ENCODE measurements at regions not wholly inside any gene's neighbourhood (a gene's known extent, or its start where the extent isn't known, plus 50 kb on each side); places are given as distances from the start of the nearest gene placed in this dataset.

- H3K4me3 ChIP-seq (ENCODE audit: low read depth, low read length), result no peak overlapping the region
- TF ChIP-seq CTCF (IDR thresholded peaks at IDR 0.05; ENCODE audit: low read depth, low read length), result no peak
Measured at GRCh38 chr11:92812841-92813240, 156.6 kb upstream of the MTNR1B start.

GRCh38 chr11:92819830-92820229, 149.6 kb upstream of the MTNR1B start:
- H3K4me3 ChIP-seq (ENCODE audit: low read depth, low read length), result no peak overlapping the region
- no peak for TF ChIP-seq CTCF (IDR thresholded peaks at IDR 0.05; ENCODE audit: low read depth, low read length)

GRCh38 chr11:92820860-92821259, 148.6 kb upstream of the MTNR1B start:
- no peak for TF ChIP-seq CTCF (IDR thresholded peaks at IDR 0.05; ENCODE audit: low read depth, low read length)
- no peak overlapping the region for H3K4me3 ChIP-seq (ENCODE audit: low read depth, low read length)

GRCh38 chr11:92822410-92822809, 147.0 kb upstream of the MTNR1B start:
- no peak overlapping the region for H3K4me3 ChIP-seq (ENCODE audit: low read depth, low read length)
- TF ChIP-seq CTCF (IDR thresholded peaks at IDR 0.05; ENCODE audit: low read depth, low read length), result no peak

GRCh38 chr11:92826136-92826535, 143.3 kb upstream of the MTNR1B start:
- no peak for TF ChIP-seq CTCF (IDR thresholded peaks at IDR 0.05; ENCODE audit: low read depth, low read length)
- no peak overlapping the region for H3K4me3 ChIP-seq (ENCODE audit: low read depth, low read length)

- no peak overlapping the region for H3K4me3 ChIP-seq (ENCODE audit: low read depth, low read length)
- TF ChIP-seq CTCF (IDR thresholded peaks at IDR 0.05; ENCODE audit: low read depth, low read length), result no peak
Measured at GRCh38 chr11:92826603-92827002, 142.8 kb upstream of the MTNR1B start.

- H3K4me3 ChIP-seq (ENCODE audit: low read depth, low read length), result no peak overlapping the region
- no peak for TF ChIP-seq CTCF (IDR thresholded peaks at IDR 0.05; ENCODE audit: low read depth, low read length)
Measured at GRCh38 chr11:92827132-92827531, 142.3 kb upstream of the MTNR1B start.
